ENCODE measurements at regions not wholly inside any gene's neighbourhood (a gene's known extent, or its start where the extent isn't known, plus 50 kb on each side); places are given as distances from the start of the nearest gene placed in this dataset.

- TF ChIP-seq TAF1 (IDR thresholded peaks at IDR 0.05; ENCODE audit: borderline replicate concordance, low read depth, low read length) (no peak), POLR2A (IDR thresholded peaks at IDR 0.05; ENCODE audit: low read depth, low read length) (no peak)
These were observed 60.8 kb upstream of the GPR158 start for GRCh38 chr10:25114036-25114411.
